HepG2 (cell line): ENCODE measurements at regions not wholly inside any gene's neighbourhood (a gene's known extent, or its start where the extent isn't known, plus 50 kb on each side); places are given as distances from the start of the nearest gene placed in this dataset.

Source experiments
- ATF3 ChIP-seq: sonication (generic); formaldehyde crosslinking; IDR thresholded peaks from 2 replicates; pipeline ENCODE4 v1.4.0; 2020; ENCODE audit warnings: missing genetic modification reagents
- CTCF ChIP-seq: sonication (generic); formaldehyde crosslinking; IDR thresholded peaks from 2 replicates; pipeline ENCODE4 v1.5.0; 2020; ENCODE audit warnings: mild to moderate bottlenecking, missing genetic modification reagents, moderate library complexity
- HMGXB4 ChIP-seq, 2 experiments: sonication (generic) in 1 of 2; formaldehyde crosslinking in 1 of 2; IDR thresholded peaks; 2 replicates each; pipeline versions ENCODE4 v1.4.0 to v1.6.1; 2018 to 2020; ENCODE audit warnings: missing genetic modification reagents in 2 of 2, borderline replicate concordance in 1 of 2, low read depth in 1 of 2, mild to moderate bottlenecking in 1 of 2, missing biosample characterization in 1 of 2
- KDM1A ChIP-seq: IDR thresholded peaks from 2 replicates; pipeline ENCODE4 v1.6.1; 2016; ENCODE audit warnings: missing compliant biosample characterization
- ZIK1 ChIP-seq: sonication (generic); formaldehyde crosslinking; IDR thresholded peaks from 2 replicates; pipeline ENCODE4 v1.5.0; 2020; ENCODE audit warnings: mild to moderate bottlenecking, low read depth, missing genetic modification reagents, borderline replicate concordance
- ZNF703 ChIP-seq: sonication (generic); formaldehyde crosslinking; IDR thresholded peaks from 2 replicates; pipeline ENCODE4 v1.5.1; 2020; ENCODE audit warnings: missing genetic modification reagents, mild to moderate bottlenecking, moderate library complexity, borderline replicate concordance

GRCh38 chr13:80975903-80976302, 635.0 kb upstream of the SPRY2 start:
- no peak for TF ChIP-seq ZIK1 (CRISPR knock-in tag)
- TF ChIP-seq ZNF703 (CRISPR knock-in tag), result no peak
- TF ChIP-seq KDM1A (CRISPR knock-in tag), result no peak
- no peak for TF ChIP-seq CTCF (CRISPR knock-in tag)
- TF ChIP-seq ATF3 (CRISPR knock-in tag), result no peak
- no peak for TF ChIP-seq HMGXB4 (CRISPR knock-in tag; IDR thresholded peaks at IDR 0.05; ENCODE audit: borderline replicate concordance in 1 of 2, low read depth in 1 of 2)
